ENCODE measurements at regions not wholly inside any gene's neighbourhood (a gene's known extent, or its start where the extent isn't known, plus 50 kb on each side); places are given as distances from the start of the nearest gene placed in this dataset.

- no peaks in the 10 kb centered on the region for H3K36me3 ChIP-seq (replicated peaks in 1 of 2; ENCODE audit: control insufficient read depth in 1 of 2, insufficient read depth in 2 of 2, low read length in 2 of 2)
- peaks cover 2 to 5% of the 10 kb centered on the region in 2 experiments; a peak in 2 of 5 replicates for H3K27me3 ChIP-seq (ENCODE audit: control insufficient read depth in 1 of 2, insufficient read depth in 2 of 2, low read length in 2 of 2)
- H3K4me3 ChIP-seq (replicated peaks in 1 of 3; ENCODE audit: insufficient read depth in 1 of 3, low read depth in 2 of 3, low read length in 3 of 3) = no peak overlapping the region
- H3K4me2 ChIP-seq (ENCODE audit: low read depth, low read length) = no peak overlapping the region
- ChIA-PET POLR2A (no interaction called here), CTCF (ENCODE audit: low intra/inter-chr PET ratio, low total read pairs) (no interaction called here)
- no peaks in the 10 kb centered on the region for H3K4me1 ChIP-seq (ENCODE audit: insufficient read depth, low read length)
- TF ChIP-seq NR2F6 (IDR thresholded peaks at IDR 0.05) = no peak
- TF ChIP-seq NR2F6 (CRISPR knock-in tag; IDR thresholded peaks at IDR 0.05) = no peak
- no peak for TF ChIP-seq TGIF2 (CRISPR knock-in tag; IDR thresholded peaks at IDR 0.05)
- TF ChIP-seq ZSCAN20 (CRISPR knock-in tag; IDR thresholded peaks at IDR 0.05; ENCODE audit: borderline replicate concordance) = no peak
- no peak for TF ChIP-seq KDM5A (IDR thresholded peaks at IDR 0.05; ENCODE audit: borderline replicate concordance, low read length)
- TF ChIP-seq HDAC1 (CRISPR knock-in tag; IDR thresholded peaks at IDR 0.05) = no peak
- TF ChIP-seq FOSL2 (CRISPR knock-in tag; IDR thresholded peaks at IDR 0.05) = no peak
- no peak for TF ChIP-seq POLR2A (IDR thresholded peaks at IDR 0.05; ENCODE audit: insufficient read depth in 1 of 2, low read depth in 2 of 2, low read length in 2 of 2)
- TF ChIP-seq ZFP82 (CRISPR knock-in tag; IDR thresholded peaks at IDR 0.05; ENCODE audit: borderline replicate concordance) = no peak
- TF ChIP-seq GLMP (CRISPR knock-in tag; IDR thresholded peaks at IDR 0.05; ENCODE audit: borderline replicate concordance) = no peak
- TF ChIP-seq BHLHE40 (IDR thresholded peaks at IDR 0.05; ENCODE audit: low read length) = no peak
- no peak for TF ChIP-seq KLF16 (CRISPR knock-in tag; IDR thresholded peaks at IDR 0.05)
- TF ChIP-seq ZNF530 (CRISPR knock-in tag; IDR thresholded peaks at IDR 0.05; ENCODE audit: low read depth) = no peak
- ATAC-seq = no peak
- 17% methylated on average over 8 of the region's 8 CpGs for WGBS (ENCODE audit: low lambda C conversion rate)
- H3K79me2 ChIP-seq (ENCODE audit: insufficient read depth, low read length) = no peaks in the 10 kb centered on the region
- H3K9ac ChIP-seq (ENCODE audit: insufficient read depth, low read depth, low read length) = no peak overlapping the region
- in situ Hi-C loops (cut with HindIII; ENCODE audit: extremely low pct_ligation_motif_present, low pct_unique_long_range_greater_than_20kb) = no loop called here
- intact Hi-C loops (cut with micrococcal nuclease; ENCODE audit: unreplicated experiment) = loop anchor here (5.0 kb wide), 1 partner anchor 1520 kb away; no protein-coding TSS in a partner anchor
- H3K9me3 ChIP-seq (ENCODE audit: low read length) = no peaks in the 10 kb centered on the region
- no peak for DNase-seq (ENCODE audit: low spot score)
- no peak overlapping the region for H3K27ac ChIP-seq (ENCODE audit: extremely low read length, insufficient read depth, low read length)
- no peak overlapping the region for H2AFZ ChIP-seq (ENCODE audit: low read length)
- no peak for FAIRE-seq
- no TSS peak for BruUV-seq (replicated peaks)
- H4K20me1 ChIP-seq (ENCODE audit: insufficient read depth, low read length) = no peaks in the 10 kb centered on the region
These were observed 269.3 kb upstream of the CHD6 start for GRCh38 chr20:41887500-41887899.
